GM08714 (cell line): ENCODE measurements at regions not wholly inside any gene's neighbourhood (a gene's known extent, or its start where the extent isn't known, plus 50 kb on each side); places are given as distances from the start of the nearest gene placed in this dataset.

ENCODE experiments used
- H3K4me3 ChIP-seq: fragments of 200-500 bp; sonication (Bioruptor generic); 2 replicates; pipeline ENCODE4 v1.5.1; 2014; ENCODE audit warnings: mild to moderate bottlenecking, low read length, inconsistent platforms
- ZNF274 ChIP-seq: IDR thresholded peaks from 2 replicates; pipeline ENCODE4 v1.6.1; 2012; ENCODE audit warnings: mild to moderate bottlenecking, low read depth, low read length

DNA sequence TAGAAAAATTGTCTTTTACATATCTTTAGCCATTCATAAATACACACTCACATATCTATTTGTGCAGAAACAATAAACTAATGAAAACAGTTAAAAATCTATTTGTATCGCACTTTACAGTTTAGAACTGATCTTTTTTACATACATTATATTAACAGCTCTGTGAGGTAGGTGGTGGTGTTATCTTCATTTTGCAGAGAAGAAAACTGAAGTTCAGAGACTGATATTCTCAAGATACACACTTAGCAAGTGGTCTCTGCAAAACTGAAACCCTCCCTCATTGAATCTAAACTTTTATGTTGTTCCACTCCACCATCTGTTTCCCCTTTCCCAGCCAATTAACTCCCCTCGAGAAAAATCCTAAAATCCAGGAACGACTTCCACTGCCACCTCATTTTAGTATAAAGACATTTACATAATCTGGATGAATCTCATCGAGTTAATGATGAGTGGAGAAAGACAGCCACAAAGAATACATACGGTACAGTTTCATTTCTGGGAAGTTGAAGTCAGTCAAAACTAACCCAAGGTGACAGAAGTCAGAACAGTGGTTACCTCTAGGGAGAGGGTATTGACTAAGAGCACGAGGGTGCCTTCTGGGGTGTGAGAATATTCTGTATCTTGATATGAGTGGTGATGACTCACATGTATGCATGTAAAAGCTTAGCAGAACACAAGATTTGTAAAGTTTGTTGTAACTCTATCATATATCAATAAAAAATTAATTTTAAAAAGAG lies 524.2 kb upstream of the TCF4 start:
- TF ChIP-seq ZNF274: no peak

DNA sequence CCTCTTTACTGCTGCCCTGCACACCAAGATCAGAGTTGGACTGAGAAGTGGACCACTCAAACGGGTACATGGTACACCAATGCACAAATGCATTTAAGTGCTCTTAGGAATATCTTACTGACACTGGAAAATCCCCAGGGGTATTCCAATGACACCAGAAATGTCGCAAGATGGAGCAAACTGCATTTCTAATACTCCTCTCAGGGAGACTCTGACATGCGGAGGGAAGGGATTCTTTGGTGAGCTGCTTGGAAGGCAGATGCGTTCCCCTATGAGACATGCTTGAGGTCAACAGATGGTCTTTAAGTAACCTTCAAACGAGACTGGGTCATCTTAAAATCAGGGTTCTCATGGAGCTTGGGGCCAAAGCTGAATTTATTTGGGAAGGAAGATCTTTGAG lies 521.8 kb upstream of the TCF4 start:
- no peak overlapping the region for H3K4me3 ChIP-seq
- TF ChIP-seq ZNF274: no peak

More for the DNA sequence above, 524.2 kb upstream of the TCF4 start:
- H3K4me3 ChIP-seq: no peak overlapping the region

GRCh38 chr18:56108478-56109367 lies 520.7 kb upstream of the TCF4 start:
- H3K4me3 ChIP-seq: no peak overlapping the region
- TF ChIP-seq ZNF274: no peak

GRCh38 chr18:56107821-56108477 lies 520.0 kb upstream of the TCF4 start:
- TF ChIP-seq ZNF274: no peak
- no peak overlapping the region for H3K4me3 ChIP-seq

GRCh38 chr18:56100090-56100722 lies 512.2 kb upstream of the TCF4 start:
- no peak for TF ChIP-seq ZNF274
- no peak overlapping the region for H3K4me3 ChIP-seq

GRCh38 chr18:56097621-56098020 lies 509.6 kb upstream of the TCF4 start:
- no peak for TF ChIP-seq ZNF274
- no peak overlapping the region for H3K4me3 ChIP-seq

DNA sequence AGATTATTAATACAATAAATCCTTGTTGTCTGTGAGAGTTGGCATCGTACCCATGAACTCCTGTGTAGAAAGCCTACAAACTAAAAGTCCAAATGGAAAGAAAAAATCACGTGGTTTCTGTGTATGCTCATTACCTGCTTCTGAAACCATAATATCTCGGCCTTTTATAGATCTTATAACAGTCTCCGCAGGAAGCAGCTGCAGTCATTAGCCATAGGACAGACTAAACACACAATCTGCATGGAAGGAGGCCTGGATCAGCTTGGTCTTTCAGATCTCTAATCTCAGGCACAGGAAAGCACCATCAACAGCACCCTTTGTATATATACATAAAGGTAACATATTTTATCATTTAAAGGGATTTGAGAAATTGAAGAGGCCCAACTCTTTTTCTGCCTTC lies 508.9 kb upstream of the TCF4 start:
- TF ChIP-seq ZNF274: no peak

GRCh38 chr18:56089612-56090258 lies 501.7 kb upstream of the TCF4 start:
- no peak for TF ChIP-seq ZNF274
- H3K4me3 ChIP-seq: no peak overlapping the region

More for the DNA sequence above, 508.9 kb upstream of the TCF4 start:
- no peak overlapping the region for H3K4me3 ChIP-seq

- TF ChIP-seq ZNF274: no peak
Observed at GRCh38 chr18:56086786-56087185, 498.8 kb upstream of the TCF4 start.

DNA sequence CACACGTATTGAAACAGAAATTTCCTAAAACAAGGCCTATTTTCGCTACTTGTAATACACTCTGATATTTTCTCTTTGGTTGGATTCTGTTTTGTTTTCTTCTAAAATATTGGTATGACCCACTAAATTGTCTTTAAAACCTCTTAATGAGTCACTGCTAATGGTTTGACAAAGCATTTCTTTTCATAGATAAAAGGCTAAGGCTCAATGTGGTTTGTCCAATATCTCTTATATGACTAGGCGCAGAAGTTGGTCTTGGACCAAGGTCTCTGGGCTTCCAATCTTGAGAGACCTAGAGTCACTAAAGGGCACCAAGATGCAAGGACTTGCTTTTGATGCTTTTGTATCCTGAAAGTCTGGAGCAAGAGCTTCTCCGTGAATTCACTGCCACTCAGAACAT lies 498.2 kb upstream of the TCF4 start:
- no peak for TF ChIP-seq ZNF274
- no peak overlapping the region for H3K4me3 ChIP-seq

More at GRCh38 chr18:56086786-56087185, 498.8 kb upstream of the TCF4 start:
- H3K4me3 ChIP-seq: no peak overlapping the region

GRCh38 chr18:56085551-56085950 lies 497.6 kb upstream of the TCF4 start:
- TF ChIP-seq ZNF274: no peak
- no peak overlapping the region for H3K4me3 ChIP-seq

DNA sequence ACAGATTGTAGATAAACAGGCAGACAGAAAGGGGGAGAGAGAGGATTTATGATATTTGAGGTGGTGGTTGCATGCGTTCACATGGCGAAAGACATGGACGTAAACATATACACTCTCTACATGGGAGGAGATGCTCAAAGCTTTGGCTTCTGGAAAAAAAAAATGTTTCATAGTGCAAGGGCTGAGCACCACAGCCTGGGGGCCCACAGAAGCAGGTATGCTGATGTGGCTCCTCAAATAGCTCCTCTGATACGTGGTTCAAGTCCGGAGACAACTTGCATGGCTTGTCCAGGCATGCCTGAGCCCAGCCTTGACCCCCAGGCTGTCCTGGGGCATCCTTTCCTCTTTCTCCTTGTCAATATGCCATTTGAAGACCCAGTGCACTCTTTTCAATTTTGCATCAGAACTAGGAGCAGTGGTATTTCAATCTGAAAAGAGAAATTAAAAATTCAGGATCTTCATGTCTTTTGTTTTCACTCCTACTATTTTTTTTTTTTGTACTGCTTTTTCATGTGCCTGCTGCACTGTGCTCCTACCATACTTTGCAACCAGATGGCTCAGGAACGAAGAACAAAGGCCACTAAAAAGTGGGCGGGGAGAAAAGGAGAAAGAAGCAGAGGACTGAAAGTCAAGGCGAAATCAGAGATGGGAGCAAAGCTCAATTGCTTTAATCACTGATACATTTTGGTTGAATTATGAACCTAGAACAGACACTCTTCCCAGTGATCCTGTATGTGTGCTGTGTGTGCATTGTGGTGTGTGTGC lies 495.7 kb upstream of the TCF4 start:
- no peak overlapping the region for H3K4me3 ChIP-seq
- TF ChIP-seq ZNF274: no peak

- no peak for TF ChIP-seq ZNF274
- H3K4me3 ChIP-seq: no peak overlapping the region
Observed at GRCh38 chr18:56083097-56083521, 495.1 kb upstream of the TCF4 start.
